GM12892 (cell line): ENCODE measurements at regions not wholly inside any gene's neighbourhood (a gene's known extent, or its start where the extent isn't known, plus 50 kb on each side); places are given as distances from the start of the nearest gene placed in this dataset.

Source experiments
- POLR2A ChIP-seq: IDR thresholded peaks from 2 replicates; pipeline ENCODE4 v1.6.1; 2011; ENCODE audit warnings: low read depth, low read length, control low read depth
- POLR2AphosphoS5 ChIP-seq: IDR thresholded peaks from 2 replicates; pipeline ENCODE4 v1.6.1; 2011; ENCODE audit warnings: low read depth, low read length, control low read depth
- TAF1 ChIP-seq: IDR thresholded peaks from 2 replicates; pipeline ENCODE4 v1.6.1; 2011; ENCODE audit warnings: low read depth, mild to moderate bottlenecking, control low read depth, low read length, borderline replicate concordance

GRCh38 chr12:124482901-124483799, 84.3 kb downstream of the NCOR2 start:
- TF ChIP-seq POLR2A (no peak), POLR2AphosphoS5 (no peak), TAF1 (no peak)
